Adrenal gland (tissue), 5 donors: ENCODE measurements at regions not wholly inside any gene's neighbourhood (a gene's known extent, or its start where the extent isn't known, plus 50 kb on each side); places are given as distances from the start of the nearest gene placed in this dataset.

Experiments
- CTCF ChIP-seq, 6 experiments: fragments of 450-650 bp in 4 of 6; fragments of 200-600 bp in 2 of 6; sonication (generic) in 1 of 6; IDR thresholded peaks; 1 replicate in 5 of 6; 2 replicates in 1 of 6; pipeline versions ENCODE4 v1.5.1 to v1.8.0; 2016 to 2021; ENCODE audit warnings: antibody characterized with exemption in 6 of 6, mild to moderate bottlenecking in 2 of 6, moderate library complexity in 1 of 6
- POLR2A ChIP-seq, 2 donors: fragments of 450-650 bp; IDR thresholded peaks; one replicate each; pipeline ENCODE4 v1.6.1; 2017; ENCODE audit warnings: antibody characterized with exemption in 2 of 2, mild to moderate bottlenecking in 2 of 2, moderate library complexity in 1 of 2
- donor health status: DM: no; HTN: no; CAD: no.

GRCh38 chr15:91473894-91474545 lies 374.0 kb downstream of the SV2B start:
- no peak for TF ChIP-seq CTCF (IDR thresholded peaks at IDR 0.05)
- TF ChIP-seq POLR2A (IDR thresholded peaks at IDR 0.05): no peak
